ENCODE measurements at regions not wholly inside any gene's neighbourhood (a gene's known extent, or its start where the extent isn't known, plus 50 kb on each side); places are given as distances from the start of the nearest gene placed in this dataset.

- DNase-seq (ENCODE audit: missing footprints), result peak; percentile 52
- no peak for ATAC-seq
- intact Hi-C loops (cut with DNase I), result no loop called here
Measured at GRCh38 chr14:105836160-105836559, 309.8 kb downstream of the TMEM121 start.

- no peak for ATAC-seq
- intact Hi-C loops (cut with DNase I), result no loop called here
- DNase-seq (ENCODE audit: missing footprints), result no peak
Measured at GRCh38 chr14:105836730-105837129, 310.3 kb downstream of the TMEM121 start.

- DNase-seq (ENCODE audit: missing footprints) (no peak), ATAC-seq (no peak)
- intact Hi-C loops (cut with DNase I), result no loop called here
Measured at GRCh38 chr14:105837349-105838063, 311.1 kb downstream of the TMEM121 start.

- ATAC-seq (no peak), DNase-seq (ENCODE audit: missing footprints) (no peak)
- intact Hi-C loops (cut with DNase I), result no loop called here
Measured at GRCh38 chr14:105838107-105838506, 311.7 kb downstream of the TMEM121 start.

GRCh38 chr14:105838591-105839424 lies 312.4 kb downstream of the TMEM121 start:
- DNase-seq (ENCODE audit: missing footprints) (no peak), ATAC-seq (no peak)
- intact Hi-C loops (cut with DNase I), result no loop called here

- intact Hi-C loops (cut with DNase I), result no loop called here
- ATAC-seq (no peak), DNase-seq (ENCODE audit: missing footprints) (no peak)
Measured at GRCh38 chr14:105839425-105840265, 313.3 kb downstream of the TMEM121 start.

GRCh38 chr14:105840266-105841021 lies 314.1 kb downstream of the TMEM121 start:
- intact Hi-C loops (cut with DNase I), result no loop called here
- ATAC-seq, result no peak
- no peak for DNase-seq (ENCODE audit: missing footprints)

GRCh38 chr14:105841022-105842009 lies 314.9 kb downstream of the TMEM121 start:
- intact Hi-C loops (cut with DNase I), result no loop called here
- DNase-seq (ENCODE audit: missing footprints) (no peak), ATAC-seq (no peak)

GRCh38 chr14:105842105-105842504 lies 315.7 kb downstream of the TMEM121 start:
- ATAC-seq, result no peak
- intact Hi-C loops (cut with DNase I), result no loop called here

GRCh38 chr14:105843444-105844046 lies 317.2 kb downstream of the TMEM121 start:
- ATAC-seq (no peak), DNase-seq (ENCODE audit: missing footprints) (no peak)
- intact Hi-C loops (cut with DNase I), result no loop called here

More at GRCh38 chr14:105842105-105842504, 315.7 kb downstream of the TMEM121 start:
- DNase-seq (ENCODE audit: missing footprints), result no peak

- intact Hi-C loops (cut with DNase I), result no loop called here
- DNase-seq (ENCODE audit: missing footprints), result no peak
- no peak for ATAC-seq
Measured at GRCh38 chr14:105844047-105844630, 317.8 kb downstream of the TMEM121 start.

- no peak for ATAC-seq
- intact Hi-C loops (cut with DNase I), result no loop called here
- no peak for DNase-seq (ENCODE audit: missing footprints)
Measured at GRCh38 chr14:105844810-105845724, 318.7 kb downstream of the TMEM121 start.

- intact Hi-C loops (cut with DNase I), result no loop called here
- ATAC-seq, result no peak
- no peak for DNase-seq (ENCODE audit: missing footprints)
Measured at GRCh38 chr14:105845725-105846309, 319.4 kb downstream of the TMEM121 start.

GRCh38 chr14:105846312-105846711 lies 319.9 kb downstream of the TMEM121 start:
- DNase-seq (ENCODE audit: missing footprints) (no peak), ATAC-seq (no peak)
- intact Hi-C loops (cut with DNase I), result no loop called here

GRCh38 chr14:105847400-105847799 lies 321.0 kb downstream of the TMEM121 start:
- DNase-seq (ENCODE audit: missing footprints) (no peak), ATAC-seq (no peak)
- intact Hi-C loops (cut with DNase I), result no loop called here

Measured in Right ventricle myocardium inferior (tissue), 1 donor.